GM18511 (cell line): ENCODE measurements at regions not wholly inside any gene's neighbourhood (a gene's known extent, or its start where the extent isn't known, plus 50 kb on each side); places are given as distances from the start of the nearest gene placed in this dataset.
"Not testable (repeated sequence)": the region's sequence is repeated elsewhere in the genome, so short reads cannot be mapped to it uniquely, and the experiment has no call there.

Experiments used
- ATAC-seq: cut with Tn5 transposase; IDR thresholded peaks from one replicate; pipeline ENCODE4 v1.9.1; 2021; ENCODE audit warnings: mild to moderate bottlenecking, moderate library complexity; ENCODE audit not compliant: unreplicated experiment

DNA sequence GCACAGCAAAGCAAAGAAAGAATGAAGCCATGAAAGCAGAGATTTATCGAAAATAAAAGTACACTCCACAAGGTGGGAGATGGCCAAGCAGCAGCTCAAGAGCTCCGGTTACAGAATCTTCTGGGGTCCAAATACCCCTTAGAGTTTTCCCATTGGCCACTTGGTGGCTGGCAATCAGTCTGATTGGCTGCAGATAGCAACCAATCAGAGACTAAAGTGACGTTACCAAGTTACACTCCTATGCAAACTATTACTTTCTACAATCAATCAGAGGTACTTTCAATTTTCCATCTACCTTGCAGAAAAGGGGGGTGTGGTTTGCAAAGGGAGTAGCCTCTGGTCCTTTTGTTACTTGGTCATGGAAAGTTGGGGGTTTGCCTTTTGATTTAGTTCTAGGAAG is 58.0 kb upstream of the AUTS2 start:
- no peak for ATAC-seq

- not testable (repeated sequence) for ATAC-seq
These were observed 56.4 kb upstream of the AUTS2 start for GRCh38 chr7:69541779-69542432.

GRCh38 chr7:69545175-69545574 is 53.1 kb upstream of the AUTS2 start:
- no peak for ATAC-seq
